AG04449 (cell line): ENCODE measurements at regions not wholly inside any gene's neighbourhood (a gene's known extent, or its start where the extent isn't known, plus 50 kb on each side); places are given as distances from the start of the nearest gene placed in this dataset.

Experiments used
- CTCF ChIA-PET: fragments of 350-600 bp; formaldehyde crosslinking; extraction: SDS; loops from one replicate; lab custom pipeline; 2021; ENCODE audit warnings: antibody characterized with exemption; lab: Yijun Ruan, JAX
- POLR2A ChIA-PET: fragments of 400-600, 350-600 bp; formaldehyde crosslinking; extraction: SDS; loops from one replicate; lab custom pipeline; 2020; ENCODE audit warnings: antibody characterized with exemption, inconsistent platforms; lab: Yijun Ruan, JAX
- DNase-seq: peaks from one replicate; pipeline ENCODE4 v3.0.0-alpha.2; 2010; ENCODE audit warnings: low read depth, low spot score
- H3K4me3 ChIP-seq: 2 replicates; pipeline ENCODE4 v1.5.1; 2011; ENCODE audit warnings: low read depth, mild to moderate bottlenecking, control low read depth, low read length
- TF ChIP-seq, protein P1 (sequence below): IDR thresholded peaks from one replicate; pipeline ENCODE4 v1.5.1; 2011; ENCODE audit warnings: mild to moderate bottlenecking, moderate library complexity, low read length, control low read depth, inconsistent platforms; ENCODE audit not compliant: insufficient read depth; ENCODE audit errors: missing control alignments

- no peak overlapping the region for H3K4me3 ChIP-seq
- ChIA-PET POLR2A (no interaction called here), CTCF (no interaction called here)
- TF ChIP-seq, protein P1, sequence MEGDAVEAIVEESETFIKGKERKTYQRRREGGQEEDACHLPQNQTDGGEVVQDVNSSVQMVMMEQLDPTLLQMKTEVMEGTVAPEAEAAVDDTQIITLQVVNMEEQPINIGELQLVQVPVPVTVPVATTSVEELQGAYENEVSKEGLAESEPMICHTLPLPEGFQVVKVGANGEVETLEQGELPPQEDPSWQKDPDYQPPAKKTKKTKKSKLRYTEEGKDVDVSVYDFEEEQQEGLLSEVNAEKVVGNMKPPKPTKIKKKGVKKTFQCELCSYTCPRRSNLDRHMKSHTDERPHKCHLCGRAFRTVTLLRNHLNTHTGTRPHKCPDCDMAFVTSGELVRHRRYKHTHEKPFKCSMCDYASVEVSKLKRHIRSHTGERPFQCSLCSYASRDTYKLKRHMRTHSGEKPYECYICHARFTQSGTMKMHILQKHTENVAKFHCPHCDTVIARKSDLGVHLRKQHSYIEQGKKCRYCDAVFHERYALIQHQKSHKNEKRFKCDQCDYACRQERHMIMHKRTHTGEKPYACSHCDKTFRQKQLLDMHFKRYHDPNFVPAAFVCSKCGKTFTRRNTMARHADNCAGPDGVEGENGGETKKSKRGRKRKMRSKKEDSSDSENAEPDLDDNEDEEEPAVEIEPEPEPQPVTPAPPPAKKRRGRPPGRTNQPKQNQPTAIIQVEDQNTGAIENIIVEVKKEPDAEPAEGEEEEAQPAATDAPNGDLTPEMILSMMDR: no peak
- no peak for DNase-seq
Observed at GRCh38 chr12:22802883-22803630, 178.1 kb downstream of the ETNK1 start.

- ChIA-PET CTCF (no interaction called here), POLR2A (no interaction called here)
- DNase-seq: no peak
- TF ChIP-seq, protein P1: no peak
- no peak overlapping the region for H3K4me3 ChIP-seq
Observed at GRCh38 chr12:22803725-22804124, 178.8 kb downstream of the ETNK1 start.

DNA sequence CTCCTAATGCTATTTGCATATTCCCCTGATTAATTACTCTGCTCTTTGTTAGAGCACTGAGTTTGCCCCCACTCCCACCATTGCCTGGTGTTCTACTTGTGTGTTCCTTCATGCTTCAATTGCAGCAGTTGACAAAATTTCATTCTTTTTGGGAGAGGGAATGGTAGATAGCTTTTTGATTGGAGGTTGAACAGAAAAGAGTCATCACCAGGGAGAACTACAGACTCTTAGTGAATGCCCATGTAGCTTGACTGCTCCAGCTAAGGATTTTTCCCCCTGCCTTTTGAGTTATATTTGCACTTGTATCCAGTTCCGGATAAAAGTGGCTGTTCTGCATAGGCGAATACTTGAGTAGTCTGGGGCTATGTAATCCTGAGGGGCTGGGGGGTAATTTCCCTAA, 183.9 kb downstream of the ETNK1 start:
- ChIA-PET CTCF (no interaction called here), POLR2A (no interaction called here)
- H3K4me3 ChIP-seq: no peak overlapping the region
- DNase-seq: no peak
- TF ChIP-seq, protein P1: no peak

GRCh38 chr12:22810036-22810435, 185.1 kb downstream of the ETNK1 start:
- ChIA-PET CTCF (no interaction called here), POLR2A (no interaction called here)
- no peak for DNase-seq
- no peak overlapping the region for H3K4me3 ChIP-seq
- TF ChIP-seq, protein P1: no peak

GRCh38 chr12:22812531-22812930, 187.6 kb downstream of the ETNK1 start:
- DNase-seq: no peak
- TF ChIP-seq, protein P1: no peak
- ChIA-PET POLR2A (no interaction called here), CTCF (no interaction called here)
- H3K4me3 ChIP-seq: no peak overlapping the region

- ChIA-PET CTCF (interaction anchor here (1.1 kb wide), 1 partner anchor 113 kb away, joined by 3 read pairs; no protein-coding TSS in a partner anchor), POLR2A (no interaction called here)
- H3K4me3 ChIP-seq: no peak overlapping the region
Observed at GRCh38 chr12:22821985-22822384, 197.0 kb downstream of the ETNK1 start.

More at GRCh38 chr12:22821985-22822384, 197.0 kb downstream of the ETNK1 start:
- no peak for DNase-seq
- TF ChIP-seq, protein P1: no peak
